Stimulated activated CD4-positive, alpha-beta T cell treated with anti-CD3 and anti-CD28 coated beads, Interleukin-12 subunit alpha, Interleukin-12 subunit beta, amount 100 ng/mL, for 48 hours (primary cell): ENCODE measurements at regions not wholly inside any gene's neighbourhood (a gene's known extent, or its start where the extent isn't known, plus 50 kb on each side); places are given as distances from the start of the nearest gene placed in this dataset.
"Not testable (repeated sequence)": the region's sequence is repeated elsewhere in the genome, so short reads cannot be mapped to it uniquely, and the experiment has no call there.

ENCODE experiments used
- DNase-seq, 3 donors: peaks; one replicate each; pipeline ENCODE4 v3.0.0-alpha.2; 2020; ENCODE audit warnings: low read depth in 2 of 3, low spot score in 1 of 3

GRCh38 chr21:14686466-14687267, 140.6 kb upstream of the SAMSN1 start:
- no peak for DNase-seq

DNA sequence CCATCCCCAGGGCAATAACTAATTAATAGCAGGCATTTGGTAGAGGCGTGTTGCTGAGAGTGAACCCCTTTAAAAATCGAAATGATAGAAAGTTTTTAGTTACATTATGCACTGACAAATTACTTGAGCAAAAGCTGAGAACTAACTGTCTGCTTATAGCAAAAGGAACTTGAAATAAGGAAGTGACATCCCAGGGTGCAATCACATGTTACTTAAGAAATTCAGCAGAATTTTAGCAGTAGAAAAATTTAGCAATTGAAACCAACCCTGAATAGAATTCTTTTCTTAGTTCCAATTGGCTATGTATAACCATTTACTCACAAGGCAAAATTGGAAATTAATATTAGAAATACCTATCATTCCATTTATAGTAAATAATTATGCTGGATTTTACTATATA, 139.5 kb upstream of the SAMSN1 start:
- DNase-seq = no peak

DNA sequence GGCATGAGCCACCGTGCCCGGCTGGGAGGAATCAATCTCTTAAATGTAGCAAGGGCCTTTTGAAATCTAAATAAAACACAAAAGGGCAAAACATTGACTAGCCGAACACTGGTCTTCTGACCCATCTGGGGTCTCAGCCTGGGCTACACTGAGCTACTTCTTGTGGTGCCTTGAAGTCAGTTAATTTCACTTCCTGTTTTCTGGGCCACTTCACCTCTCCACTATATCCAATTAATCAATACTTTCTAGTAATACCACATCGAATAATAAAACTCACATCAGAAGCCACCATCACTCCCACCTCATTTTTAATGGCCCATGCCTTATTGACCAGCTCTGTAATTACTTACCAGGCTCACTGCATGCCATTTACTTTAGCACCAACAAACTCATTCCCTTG, 138.0 kb upstream of the SAMSN1 start:
- DNase-seq = no peak

DNA sequence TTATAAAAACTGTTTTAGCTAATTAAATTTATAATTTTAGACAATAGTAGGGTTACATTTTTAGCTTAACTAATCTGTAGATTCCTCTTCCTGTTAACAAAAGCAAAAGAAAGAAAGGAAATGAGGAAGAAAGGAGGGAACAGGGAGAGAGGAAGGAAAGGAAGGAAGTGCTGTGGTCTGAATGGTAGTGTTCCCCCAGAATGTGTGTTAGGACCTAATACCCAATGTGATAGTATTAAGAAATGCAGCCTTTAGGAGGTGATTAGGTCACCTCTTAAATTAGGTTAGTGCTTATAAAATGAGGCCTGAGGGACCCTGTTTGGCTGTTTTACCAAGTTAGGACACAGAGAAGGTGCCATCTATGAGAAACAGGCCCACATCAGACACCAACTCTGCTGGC, 136.9 kb upstream of the SAMSN1 start:
- no peak for DNase-seq

GRCh38 chr21:14678973-14679574, 133.0 kb upstream of the SAMSN1 start:
- no peak for DNase-seq

GRCh38 chr21:14677639-14678179, 131.6 kb upstream of the SAMSN1 start:
- DNase-seq = no peak

- DNase-seq = no peak
Observed at GRCh38 chr21:14677013-14677412, 130.9 kb upstream of the SAMSN1 start.

DNA sequence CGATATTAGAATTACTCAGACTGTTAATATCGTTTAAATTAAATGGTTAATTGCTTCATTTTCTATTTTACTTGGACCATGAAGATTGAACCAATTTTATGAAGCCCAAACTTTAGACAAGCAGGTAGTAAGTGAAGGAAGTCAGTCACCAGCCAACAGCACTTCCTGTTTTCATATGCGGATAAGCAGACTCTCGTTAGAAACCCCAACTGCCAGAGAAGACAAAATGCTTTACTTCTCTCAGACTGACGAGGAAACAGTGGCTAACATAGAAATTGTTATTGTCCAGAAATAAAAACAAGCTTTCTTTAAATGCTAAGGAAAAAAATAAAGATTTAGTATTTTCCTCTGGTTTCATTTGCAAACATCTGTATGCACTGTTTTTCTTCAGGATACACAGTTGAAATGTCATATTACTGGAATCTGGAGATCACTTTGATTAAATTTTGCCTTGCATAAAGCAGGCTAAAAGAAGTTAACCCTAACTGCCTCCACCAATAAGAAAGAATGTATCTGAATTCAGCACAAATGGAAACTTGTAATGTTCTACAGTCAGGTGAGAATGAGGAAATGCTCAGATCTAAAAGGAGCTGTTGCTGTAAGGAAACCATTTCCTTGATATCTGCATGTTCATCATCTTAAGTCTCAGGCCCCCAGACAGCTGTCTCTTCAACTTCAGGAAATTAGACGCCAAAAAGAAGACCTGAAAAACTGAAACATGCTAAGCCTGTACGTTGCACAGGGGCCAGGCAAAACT, 129.8 kb upstream of the SAMSN1 start:
- DNase-seq = peak in 1 of 3 donors; percentile 13

GRCh38 chr21:14673649-14674048, 127.5 kb upstream of the SAMSN1 start:
- DNase-seq = no peak

GRCh38 chr21:14672466-14672865, 126.4 kb upstream of the SAMSN1 start:
- no peak for DNase-seq

DNA sequence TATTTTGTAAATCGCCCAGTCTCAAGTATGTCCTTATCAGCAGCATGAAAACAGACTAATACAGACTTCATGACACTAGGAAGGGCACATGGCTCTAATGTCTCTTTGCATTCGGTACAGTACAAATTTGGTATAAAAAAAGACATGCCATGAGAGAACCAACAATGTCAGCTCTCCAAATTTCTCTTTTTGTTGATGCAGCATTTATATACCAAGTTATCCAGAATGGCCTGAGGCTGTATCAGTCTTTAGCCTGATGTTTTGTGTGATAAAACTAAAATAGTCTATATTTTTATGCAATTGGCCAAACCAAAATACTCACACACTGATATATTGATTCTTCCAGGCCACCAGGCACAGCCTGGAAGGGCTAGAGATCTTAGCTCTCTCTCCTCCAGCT, 124.3 kb upstream of the SAMSN1 start:
- DNase-seq = no peak

GRCh38 chr21:14669092-14669491, 123.0 kb upstream of the SAMSN1 start:
- DNase-seq = not testable (repeated sequence)

GRCh38 chr21:14657241-14658008, 111.3 kb upstream of the SAMSN1 start:
- no peak for DNase-seq

DNA sequence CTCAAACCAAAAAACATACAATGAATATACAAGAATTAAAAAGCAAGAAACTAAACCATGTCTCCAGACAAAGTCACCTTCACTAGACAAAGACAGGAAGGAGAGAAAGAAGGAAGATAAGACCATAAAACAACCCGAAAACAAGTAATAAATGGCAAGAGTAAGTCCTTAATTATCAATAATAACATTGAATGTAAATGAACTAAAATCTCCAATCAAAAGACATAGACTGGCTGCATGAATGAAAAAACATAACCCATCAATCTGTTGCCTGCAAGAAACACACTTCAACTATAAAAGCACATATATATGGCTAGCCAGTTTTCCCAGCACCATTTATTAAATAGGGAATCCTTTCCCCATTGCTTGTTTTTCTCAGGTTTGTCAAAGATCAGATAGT, 100.8 kb upstream of the SAMSN1 start:
- DNase-seq = no peak

DNA sequence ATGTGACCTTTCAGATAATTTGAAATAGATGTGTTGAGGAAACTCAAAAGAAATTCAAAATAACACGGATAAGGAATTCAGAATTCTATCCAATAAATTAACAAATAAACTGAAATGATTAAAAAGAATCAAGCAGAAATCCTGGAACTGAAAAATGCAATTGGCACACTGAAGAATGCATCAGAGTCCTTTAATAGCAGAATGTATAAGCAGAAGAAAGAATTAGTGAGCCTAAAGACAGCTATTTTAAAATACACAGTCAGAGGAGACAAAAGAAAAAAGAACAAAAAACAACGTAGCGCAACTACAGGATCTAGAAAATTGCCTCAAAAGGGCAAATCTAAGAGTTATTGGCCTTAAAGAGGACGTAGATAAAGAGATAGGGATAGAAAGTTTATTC, 99.6 kb upstream of the SAMSN1 start:
- no peak for DNase-seq

DNA sequence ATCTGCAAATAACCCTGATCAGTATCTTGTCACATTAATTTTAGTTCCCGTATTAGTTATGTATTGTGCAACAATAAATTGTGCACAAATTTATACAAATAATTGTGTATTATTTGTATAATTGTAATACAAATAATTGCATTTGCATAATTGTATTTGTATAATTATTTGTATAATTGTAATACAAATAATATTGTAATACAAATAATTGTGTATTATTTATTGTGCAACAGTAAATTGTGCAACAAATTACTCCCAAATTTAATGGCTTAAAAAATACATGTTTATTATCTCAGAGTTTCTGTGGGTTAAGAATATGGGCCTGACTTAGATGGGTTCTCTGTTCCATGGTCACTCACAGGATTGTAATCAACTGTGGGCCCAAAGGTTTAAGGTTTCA, 86.2 kb upstream of the SAMSN1 start:
- no peak for DNase-seq

- DNase-seq = peak in 1 of 3 donors; percentile 3
Observed at GRCh38 chr21:14630556-14631069, 84.5 kb upstream of the SAMSN1 start.

DNA sequence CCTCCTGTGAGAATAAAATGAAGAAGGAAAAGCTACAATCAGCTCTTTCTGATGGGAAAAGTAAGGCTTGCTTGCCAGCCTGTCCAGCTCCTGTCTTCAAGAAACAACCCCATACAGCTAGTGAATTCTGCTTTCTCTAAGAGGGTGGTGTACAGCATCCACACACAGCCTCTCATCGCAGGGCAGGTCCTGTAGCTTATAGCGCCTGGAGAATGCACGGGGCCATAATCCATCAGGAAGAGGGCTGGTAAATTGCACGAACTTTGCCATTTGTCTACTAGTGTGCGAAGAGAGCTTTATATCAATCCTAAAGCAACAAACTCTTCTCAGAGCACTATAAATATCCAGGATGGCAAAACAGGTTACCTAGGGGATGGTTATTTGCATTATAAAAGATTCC, 83.3 kb upstream of the SAMSN1 start:
- no peak for DNase-seq

- DNase-seq = not testable (repeated sequence)
Observed at GRCh38 chr21:14623079-14623478, 77.0 kb upstream of the SAMSN1 start.

GRCh38 chr21:14620152-14620551, 74.0 kb upstream of the SAMSN1 start:
- no peak for DNase-seq

- no peak for DNase-seq
Observed at GRCh38 chr21:14617871-14618270, 71.8 kb upstream of the SAMSN1 start.
